IMR-90 (cell line): ENCODE measurements at regions not wholly inside any gene's neighbourhood (a gene's known extent, or its start where the extent isn't known, plus 50 kb on each side); places are given as distances from the start of the nearest gene placed in this dataset.

ENCODE experiments used
- ATAC-seq: fragments of 200-7000 bp; cut with Tn5 transposase; 2 replicates; pipeline ENCODE4 v1.9.1; 2020; ENCODE audit warnings: low read depth, mild to moderate bottlenecking, moderate library complexity
- BruUV-seq: library from RNA; stranded (reverse); fragments of 400-500 nt; replicated peaks from 2 replicates; lab custom pipeline; 2021; lab: Mats Ljungman, UMichigan
- CTCF ChIA-PET: fragments of 300-600 bp; formaldehyde crosslinking; extraction: SDS; loops from one replicate; lab custom pipeline; 2021; ENCODE audit warnings: antibody characterized with exemption; lab: Yijun Ruan, JAX
- POLR2A ChIA-PET: fragments of 300-600 bp; sonication (Branson Sonifier 250); formaldehyde crosslinking; loops from one replicate; lab custom pipeline; 2022; ENCODE audit warnings: antibody characterized with exemption; ENCODE audit not compliant: unreplicated experiment; lab: Charles Lee
- DNase-seq: peaks from one replicate; pipeline ENCODE4 v3.0.0; 2013
- H2AFZ ChIP-seq: replicated peaks from 2 replicates; pipeline ENCODE3; 2013; ENCODE audit warnings: low read length, mild to moderate bottlenecking; ENCODE audit not compliant: poor library complexity
- H2AK5ac ChIP-seq: 2 replicates; pipeline ENCODE4 v1.6.1; 2013; ENCODE audit warnings: low read depth, low read length, inconsistent platforms
- H2AK9ac ChIP-seq: replicated peaks from 2 replicates; pipeline ENCODE3; 2013; ENCODE audit warnings: mild to moderate bottlenecking, low read depth, low read length, moderate library complexity; ENCODE audit not compliant: poor library complexity
- H2BK120ac ChIP-seq: 2 replicates; pipeline ENCODE4 v1.6.1; 2013; ENCODE audit warnings: low read depth, low read length, inconsistent platforms
- H2BK15ac ChIP-seq: 3 replicates; pipeline ENCODE4 v1.6.1; 2013; ENCODE audit warnings: low read depth, low read length, inconsistent platforms
- H2BK20ac ChIP-seq: 2 replicates; pipeline ENCODE4 v1.6.1; 2013; ENCODE audit warnings: low read depth, mild to moderate bottlenecking, inconsistent platforms, low read length, moderate library complexity
- H2BK5ac ChIP-seq: 2 replicates; pipeline ENCODE4 v1.6.1; 2013; ENCODE audit warnings: mild to moderate bottlenecking, low read depth, low read length, inconsistent platforms; ENCODE audit not compliant: poor library complexity, severe bottlenecking
- H3K14ac ChIP-seq: replicated peaks from 2 replicates; pipeline ENCODE4 v1.6.1; 2013; ENCODE audit warnings: low read depth, low read length, inconsistent platforms
- H3K18ac ChIP-seq: 2 replicates; pipeline ENCODE4 v1.6.1; 2013; ENCODE audit warnings: low read depth, low read length, control low read depth
- H3K23ac ChIP-seq: 2 replicates; pipeline ENCODE4 v1.6.1; 2013; ENCODE audit warnings: low read depth, low read length, inconsistent platforms
- H3K27ac ChIP-seq: 2 replicates; pipeline ENCODE4 v1.5.1; 2013; ENCODE audit warnings: mild to moderate bottlenecking, control low read depth, low read length; ENCODE audit not compliant: insufficient read depth
- H3K27me3 ChIP-seq: 2 replicates; pipeline ENCODE4 v1.6.1; 2013; ENCODE audit warnings: low read length; ENCODE audit not compliant: control insufficient read depth, insufficient read depth
- H3K36me3 ChIP-seq: 2 replicates; pipeline ENCODE4 v1.6.1; 2013; ENCODE audit warnings: low read length, mixed read lengths; ENCODE audit not compliant: control insufficient read depth, insufficient read depth
- H3K4ac ChIP-seq: 2 replicates; pipeline ENCODE4 v1.6.1; 2013; ENCODE audit warnings: low read depth, low read length, inconsistent platforms
- H3K4me1 ChIP-seq: 2 replicates; pipeline ENCODE4 v1.6.1; 2013; ENCODE audit warnings: low read length, mixed read lengths; ENCODE audit not compliant: control insufficient read depth, insufficient read depth
- H3K4me2 ChIP-seq: 2 replicates; pipeline ENCODE4 v1.6.1; 2013; ENCODE audit warnings: low read depth, mild to moderate bottlenecking, control low read depth, low read length, moderate library complexity
- H3K4me3 ChIP-seq: 2 replicates; pipeline ENCODE4 v1.5.1; 2013; ENCODE audit warnings: low read depth, mild to moderate bottlenecking, control low read depth, low read length, moderate library complexity; ENCODE audit not compliant: insufficient read depth
- H3K56ac ChIP-seq: 2 replicates; pipeline ENCODE4 v1.6.1; 2013; ENCODE audit warnings: low read length, inconsistent platforms; ENCODE audit not compliant: insufficient read depth; ENCODE audit errors: extremely low read depth
- H3K79me1 ChIP-seq, 2 experiments: 2 replicates each; pipeline ENCODE4 v1.6.1; 2013; ENCODE audit warnings: low read length in 2 of 2, inconsistent platforms in 1 of 2, low read depth in 1 of 2
- H3K9ac ChIP-seq: 2 replicates; pipeline ENCODE4 v1.6.1; 2013; ENCODE audit warnings: low read depth, low read length, control low read depth
- H3K9me1 ChIP-seq: 2 replicates; pipeline ENCODE4 v1.6.1; 2013; ENCODE audit warnings: low read length, inconsistent platforms; ENCODE audit not compliant: insufficient read depth
- H3K9me3 ChIP-seq: 2 replicates; pipeline ENCODE4 v1.6.1; 2013; ENCODE audit warnings: low read length; ENCODE audit not compliant: control insufficient read depth, insufficient read depth
- H4K20me1 ChIP-seq: 2 replicates; pipeline ENCODE4 v1.6.1; 2013; ENCODE audit warnings: low read length, inconsistent platforms; ENCODE audit not compliant: insufficient read depth
- H4K5ac ChIP-seq: 2 replicates; pipeline ENCODE4 v1.6.1; 2013; ENCODE audit warnings: mild to moderate bottlenecking, low read depth, low read length, control low read depth
- H4K8ac ChIP-seq, 2 experiments: 2 replicates each; pipeline ENCODE4 v1.6.1; 2013; ENCODE audit warnings: low read depth in 2 of 2, low read length in 2 of 2, control low read depth in 1 of 2, inconsistent platforms in 1 of 2
- H4K91ac ChIP-seq: 2 replicates; pipeline ENCODE4 v1.6.1; 2013; ENCODE audit warnings: low read depth, low read length, inconsistent platforms; ENCODE audit not compliant: insufficient read depth
- BHLHE40 ChIP-seq: fragments of 150-350 bp; IDR thresholded peaks from 2 replicates; pipeline ENCODE4 v1.6.1; 2016; ENCODE audit warnings: mild to moderate bottlenecking, low read depth, low read length
- CEBPB ChIP-seq: IDR thresholded peaks from 2 replicates; pipeline ENCODE4 v1.6.1; 2012; ENCODE audit warnings: low read depth, low read length, improper control_type of control experiment
- CHD1 ChIP-seq: IDR thresholded peaks from 2 replicates; pipeline ENCODE4 v1.6.1; 2012; ENCODE audit warnings: low read depth, low read length, improper control_type of control experiment
- CTCF ChIP-seq: conservative IDR thresholded peaks from 2 replicates; pipeline ENCODE4 v1.5.1; 2012; ENCODE audit warnings: mild to moderate bottlenecking, low read depth, low read length, improper control_type of control experiment
- ELK1 ChIP-seq: fragments of 150-350 bp; IDR thresholded peaks from 2 replicates; pipeline ENCODE4 v1.6.1; 2016; ENCODE audit warnings: low read depth, mild to moderate bottlenecking, low read length, moderate library complexity, borderline replicate concordance
- FOS ChIP-seq: fragments of 150-350 bp; IDR thresholded peaks from 2 replicates; pipeline ENCODE4 v1.6.1; 2016; ENCODE audit warnings: low read depth, low read length
- MAFK ChIP-seq: IDR thresholded peaks from 2 replicates; pipeline ENCODE4 v1.6.1; 2012; ENCODE audit warnings: low read depth, low read length, improper control_type of control experiment
- MAZ ChIP-seq: IDR thresholded peaks from 2 replicates; pipeline ENCODE4 v1.6.1; 2012; ENCODE audit warnings: low read depth, mild to moderate bottlenecking, low read length, improper control_type of control experiment, moderate library complexity, borderline replicate concordance
- MXI1 ChIP-seq: IDR thresholded peaks from 2 replicates; pipeline ENCODE4 v1.6.1; 2012; ENCODE audit warnings: low read depth, mild to moderate bottlenecking, low read length, moderate library complexity, borderline replicate concordance
- NFE2L2 ChIP-seq: fragments of 150-350 bp; IDR thresholded peaks from 2 replicates; pipeline ENCODE4 v1.6.1; 2016; ENCODE audit warnings: low read depth, mild to moderate bottlenecking, low read length
- RCOR1 ChIP-seq: IDR thresholded peaks from 2 replicates; pipeline ENCODE4 v1.6.1; 2012; ENCODE audit warnings: mild to moderate bottlenecking, low read length, improper control_type of control experiment; ENCODE audit not compliant: insufficient replicate concordance
- RFX5 ChIP-seq: IDR thresholded peaks from 2 replicates; pipeline ENCODE4 v1.8.0; 2012; ENCODE audit warnings: low read depth, mild to moderate bottlenecking, low read length, moderate library complexity
- SMC3 ChIP-seq: fragments of 150-350 bp; IDR thresholded peaks from 2 replicates; pipeline ENCODE4 v1.6.1; 2016; ENCODE audit warnings: low read depth, mild to moderate bottlenecking, antibody characterized with exemption, low read length, moderate library complexity
- WGBS, 2 experiments: methylation state at CpG; one replicate each; pipeline versions ENCODE4 v1.1.5 to v1.1.7; 2013; ENCODE audit warnings: missing lambda C conversion rate in 2 of 2; ENCODE audit not compliant: insufficient read length in 1 of 2; ENCODE audit errors: extremely low coverage in 2 of 2; 5-methylcytosine and 5-hydroxymethylcytosine counted together
- dilution Hi-C: fragments of 300-500 bp; cut with HindIII; formaldehyde crosslinking; loops from one replicate; pipeline ENCODE4 v1.14.3; 2018; ENCODE audit warnings: low sequenced_read_pairs; ENCODE audit not compliant: unreplicated experiment
- in situ Hi-C: fragments of 300-500 bp; cut with MboI; formaldehyde crosslinking; loops from 3 replicates; pipeline ENCODE4 v1.14.3; 2019; ENCODE audit warnings: low sequenced_read_pairs, inconsistent platforms, mixed read lengths
- intact Hi-C: fragments of 100-400 bp; cut with micrococcal nuclease; formaldehyde crosslinking; loops from 2 replicates; pipeline ENCODE4 v1.10.0; 2022

GRCh38 chr12:74660442-74660841 lies 122.8 kb downstream of the ATXN7L3B start:
- Histone ChIP-seq H2BK20ac (no peak overlapping the region), H3K18ac (no peak overlapping the region), H2AK9ac (no peak overlapping the region), H3K4me2 (no peak overlapping the region), H2BK120ac (no peak overlapping the region), H3K79me1 (no peaks in the 10 kb centered on the region), H3K4ac (no peak overlapping the region), H3K27ac (no peak overlapping the region), H2BK5ac (no peak overlapping the region), H3K9me1 (no peaks in the 10 kb centered on the region), H2AFZ (no peak overlapping the region), H3K9me3 (no peaks in the 10 kb centered on the region), H4K5ac (no peak overlapping the region), H3K56ac (no peak overlapping the region), H4K91ac (no peak overlapping the region), H3K4me3 (no peak overlapping the region), H3K4me1 (no peaks in the 10 kb centered on the region), H3K9ac (no peak overlapping the region), H2BK15ac (no peak overlapping the region), H3K27me3 (no peaks in the 10 kb centered on the region), H4K20me1 (no peaks in the 10 kb centered on the region), H3K36me3 (no peaks in the 10 kb centered on the region), H4K8ac (no peak overlapping the region), H3K23ac (no peak overlapping the region), H2AK5ac (no peak overlapping the region), H3K14ac (no peak overlapping the region)
- in situ Hi-C loops, result no loop called here
- ATAC-seq (no peak), DNase-seq (no peak)
- no peak for TF ChIP-seq MXI1
- TF ChIP-seq CTCF, result no peak
- no peak for TF ChIP-seq RFX5
- no peak for TF ChIP-seq RCOR1
- no peak for TF ChIP-seq NFE2L2
- TF ChIP-seq FOS, result no peak
- TF ChIP-seq BHLHE40, result no peak
- TF ChIP-seq CHD1, result no peak
- TF ChIP-seq CEBPB, result no peak
- TF ChIP-seq MAZ, result no peak
- no peak for TF ChIP-seq ELK1
- TF ChIP-seq SMC3, result no peak
- TF ChIP-seq MAFK, result no peak
- intact Hi-C loops, result no loop called here
- BruUV-seq, result no TSS peak
- WGBS, 2 experiments, result 50% methylated on average over 3 of the region's 5 CpGs; no CpG with 5 or more reads in 1 of the 2 experiments
- dilution Hi-C loops, result no loop called here
- ChIA-PET CTCF (interaction anchor here (0.7 kb wide), 1 partner anchor 29 kb away, joined by 3 read pairs; no protein-coding TSS in a partner anchor), POLR2A (no interaction called here)
